Esophagus squamous epithelium (tissue), 5 donors: ENCODE measurements at regions not wholly inside any gene's neighbourhood (a gene's known extent, or its start where the extent isn't known, plus 50 kb on each side); places are given as distances from the start of the nearest gene placed in this dataset.
"Not testable (repeated sequence)": the region's sequence is repeated elsewhere in the genome, so short reads cannot be mapped to it uniquely, and the experiment has no call there.

Experiments
- DNase-seq: peaks from one replicate; lab custom pipeline; 2025; lab: John Stamatoyannopoulos, UW
- H3K27ac ChIP-seq, 4 donors: fragments of 200-600 bp; sonication (generic); one replicate each; pipeline ENCODE4 v1.5.1; 2016 to 2019; ENCODE audit warnings: mild to moderate bottlenecking in 1 of 4
- H3K27me3 ChIP-seq, 4 donors: fragments of 200-600 bp; sonication (generic); 1 replicate in 3 of 4; 2 replicates in 1 of 4; pipeline versions ENCODE4 v1.5.1 to v1.6.0; 2017 to 2021; ENCODE audit warnings: antibody characterized with exemption in 1 of 4
- H3K36me3 ChIP-seq, 3 donors: fragments of 200-600 bp; sonication (generic); one replicate each; pipeline ENCODE4 v1.5.1; 2016 to 2019
- H3K4me1 ChIP-seq, 3 donors: fragments of 200-600 bp; sonication (generic); one replicate each; pipeline ENCODE4 v1.5.1; 2017 to 2019
- H3K4me3 ChIP-seq, 4 donors: fragments of 200-600 bp; sonication (generic); 1 replicate in 3 of 4; 2 replicates in 1 of 4; pipeline ENCODE4 v1.5.1; 2016 to 2019; ENCODE audit warnings: mild to moderate bottlenecking in 2 of 4, moderate library complexity in 1 of 4
- H3K9me3 ChIP-seq, 3 donors: fragments of 200-600 bp; sonication (generic); one replicate each; pipeline ENCODE4 v1.5.1; 2016 to 2019
- CTCF ChIP-seq, 6 experiments: fragments of 450-650 bp in 4 of 6; fragments of 200-600 bp in 2 of 6; sonication (generic) in 2 of 6; IDR thresholded peaks; one replicate each; pipeline ENCODE4 v1.5.1; 2016 to 2019; ENCODE audit warnings: antibody characterized with exemption in 6 of 6, mild to moderate bottlenecking in 4 of 6, moderate library complexity in 4 of 6
- POLR2A ChIP-seq, 4 donors: fragments of 450-650 bp; IDR thresholded peaks; one replicate each; pipeline ENCODE4 v1.6.1; 2017; ENCODE audit warnings: antibody characterized with exemption in 4 of 4, mild to moderate bottlenecking in 4 of 4, moderate library complexity in 3 of 4
- WGBS, 2 donors: methylation state at CpG; one replicate each; pipeline ENCODE4 v1.1.5; 2018; 5-methylcytosine and 5-hydroxymethylcytosine counted together
- intact Hi-C: fragments of 100-400 bp; cut with DNase I; formaldehyde crosslinking; loops from one replicate; pipeline ENCODE4 v1.15.0; 2022
- donor health status: DM: yes; HTN: yes; CAD: no.

GRCh38 chr12:82619644-82620043 lies 67.1 kb upstream of the TMTC2 start:
- Histone ChIP-seq H3K9me3 (no peaks in the 10 kb centered on the region), H3K27me3 (no peaks in the 10 kb centered on the region), H3K27ac (no peak overlapping the region), H3K36me3 (no peaks in the 10 kb centered on the region), H3K4me3 (no peak overlapping the region), H3K4me1 (no peaks in the 10 kb centered on the region)
- DNase-seq: no peak
- no peak for TF ChIP-seq POLR2A (IDR thresholded peaks at IDR 0.05)
- no peak for TF ChIP-seq CTCF (IDR thresholded peaks at IDR 0.05)
- 33 to 60% methylated on average over 1 of the region's 3 CpGs for WGBS, 2 donors
- intact Hi-C loops: no loop called here

DNA sequence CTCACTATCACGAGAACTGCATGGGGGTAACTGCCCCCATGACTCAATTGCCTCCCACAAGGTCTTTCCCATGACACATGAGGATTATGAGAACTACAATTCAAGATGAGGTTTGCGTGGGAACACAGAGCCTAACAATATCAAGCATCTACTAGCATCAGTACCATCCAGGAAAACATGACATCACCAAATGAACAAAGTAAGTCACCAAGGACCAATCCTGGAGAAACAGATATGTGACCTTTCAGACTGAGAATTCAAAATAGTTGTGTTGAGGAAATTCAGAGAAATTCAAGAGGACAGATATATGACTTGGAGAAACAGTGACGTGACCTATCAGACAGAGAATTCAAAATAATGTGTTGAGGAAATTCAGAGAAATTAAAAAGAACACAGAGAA lies 65.8 kb upstream of the TMTC2 start:
- Histone ChIP-seq H3K27me3 (no peaks in the 10 kb centered on the region), H3K9me3 (no peaks in the 10 kb centered on the region), H3K4me1 (no peaks in the 10 kb centered on the region), H3K36me3 (no peaks in the 10 kb centered on the region), H3K27ac (no peak overlapping the region), H3K4me3 (no peak overlapping the region)
- 71 to 73% methylated on average over 3 of the region's 3 CpGs for WGBS, 2 donors
- no peak for DNase-seq
- TF ChIP-seq CTCF (IDR thresholded peaks at IDR 0.05) (no peak), POLR2A (IDR thresholded peaks at IDR 0.05) (no peak)
- intact Hi-C loops: no loop called here

GRCh38 chr12:82625523-82625922 lies 61.2 kb upstream of the TMTC2 start:
- TF ChIP-seq CTCF (IDR thresholded peaks at IDR 0.05): no peak
- no peak for TF ChIP-seq POLR2A (IDR thresholded peaks at IDR 0.05)
- H3K27me3 ChIP-seq: no peaks in the 10 kb centered on the region
- no peak for DNase-seq
- no peaks in the 10 kb centered on the region for H3K36me3 ChIP-seq
- no peak overlapping the region for H3K27ac ChIP-seq
- H3K4me3 ChIP-seq: no peak overlapping the region
- intact Hi-C loops: no loop called here
- no peaks in the 10 kb centered on the region for H3K4me1 ChIP-seq
- no peaks in the 10 kb centered on the region for H3K9me3 ChIP-seq
- WGBS, 2 donors: 33 to 44% methylated on average over 3 of the region's 3 CpGs

- Histone ChIP-seq H3K4me3 (no peak overlapping the region), H3K9me3 (no peaks in the 10 kb centered on the region), H3K4me1 (no peaks in the 10 kb centered on the region), H3K27ac (no peak overlapping the region), H3K36me3 (no peaks in the 10 kb centered on the region), H3K27me3 (no peaks in the 10 kb centered on the region)
- 66 to 68% methylated on average over 4 to 6 of the region's 7 CpGs for WGBS, 2 donors
- TF ChIP-seq POLR2A (IDR thresholded peaks at IDR 0.05) (no peak), CTCF (IDR thresholded peaks at IDR 0.05) (peak in 4 of 6 experiments; percentile 12 to 41 (median 21))
- intact Hi-C loops: no loop called here
- no peak for DNase-seq
These were observed 58.9 kb upstream of the TMTC2 start for GRCh38 chr12:82627799-82628198.

- H3K4me3 ChIP-seq, H3K36me3 ChIP-seq, H3K4me1 ChIP-seq, intact Hi-C loops, DNase-seq, H3K27me3 ChIP-seq, H3K9me3 ChIP-seq: not testable (repeated sequence)
- WGBS, 2 donors: 73 to 81% methylated on average over 3 to 4 of the region's 8 CpGs
- peak overlapping the region in 3 of 4 donors; percentile 14 to 59 (median 42) for H3K27ac ChIP-seq
These were observed 52.0 kb upstream of the TMTC2 start for GRCh38 chr12:82634495-82635258.
